Natural killer cell (primary cell): ENCODE measurements at regions not wholly inside any gene's neighbourhood (a gene's known extent, or its start where the extent isn't known, plus 50 kb on each side); places are given as distances from the start of the nearest gene placed in this dataset.

Source experiments
- ATAC-seq, 3 donors: fragments of 150-1000 bp in 2 of 3; fragments of 200-7000 bp in 1 of 3; cut with Tn5 transposase; 1 replicate in 1 of 3; 2 replicates in 2 of 3; pipeline ENCODE4 v1.10.0; 2021; ENCODE audit warnings: mild to moderate bottlenecking in 2 of 3, moderate library complexity in 2 of 3
- DNase-seq, 2 donors: peaks; one replicate each; pipeline versions ENCODE4 v3.0.0 to v3.0.0-alpha.2; 2013 to 2021; ENCODE audit warnings: mixed read lengths in 1 of 2
- H3K27ac ChIP-seq: one replicate; pipeline ENCODE4 v1.5.1; 2013; ENCODE audit warnings: mild to moderate bottlenecking, low read length
- H3K27me3 ChIP-seq: one replicate; pipeline ENCODE4 v1.6.1; 2013; ENCODE audit warnings: low read length; ENCODE audit not compliant: control insufficient read depth, insufficient read depth
- H3K36me3 ChIP-seq: one replicate; pipeline ENCODE4 v1.6.1; 2013; ENCODE audit warnings: low read length; ENCODE audit not compliant: control insufficient read depth, insufficient read depth
- H3K4me1 ChIP-seq: one replicate; pipeline ENCODE4 v1.6.1; 2013; ENCODE audit warnings: low read length; ENCODE audit not compliant: control insufficient read depth, insufficient read depth
- H3K4me3 ChIP-seq: one replicate; pipeline ENCODE4 v1.5.1; 2013; ENCODE audit warnings: low read length
- H3K9me3 ChIP-seq: one replicate; pipeline ENCODE4 v1.6.1; 2013; ENCODE audit warnings: low read length; ENCODE audit not compliant: control insufficient read depth, insufficient read depth
- H3K27ac Mint-ChIP-seq, 2 donors: one replicate each; pipeline ENCODE4 v1.8.0; 2022; ENCODE audit warnings: mild to moderate bottlenecking in 2 of 2, mixed read lengths in 2 of 2, moderate library complexity in 1 of 2
- H3K27me3 Mint-ChIP-seq, 2 donors: one replicate each; pipeline ENCODE4 v1.8.0; 2022; ENCODE audit warnings: low read depth in 2 of 2, mixed read lengths in 2 of 2
- H3K36me3 Mint-ChIP-seq: one replicate; pipeline ENCODE4 v1.8.0; 2022; ENCODE audit warnings: mixed read lengths
- H3K4me1 Mint-ChIP-seq, 2 donors: one replicate each; pipeline ENCODE4 v1.8.0; 2022; ENCODE audit warnings: mixed read lengths in 2 of 2
- H3K4me3 Mint-ChIP-seq: one replicate; pipeline ENCODE4 v1.8.0; 2022; ENCODE audit warnings: mild to moderate bottlenecking, moderate library complexity, mixed read lengths
- H3K9me3 Mint-ChIP-seq, 2 donors: one replicate each; pipeline ENCODE4 v1.8.0; 2022; ENCODE audit warnings: mixed read lengths in 2 of 2
- WGBS: methylation state at CpG from one replicate; pipeline ENCODE4 v1.1.7; 2013; ENCODE audit warnings: missing lambda C conversion rate; ENCODE audit not compliant: insufficient coverage; 5-methylcytosine and 5-hydroxymethylcytosine counted together
- intact Hi-C: fragments of 100-400 bp; cut with micrococcal nuclease; formaldehyde crosslinking; loops from one replicate; pipeline ENCODE4 v1.14.2; 2022
- TF ChIP-seq, protein P1 (sequence below): fragments of 200-600 bp; IDR thresholded peaks from one replicate; pipeline ENCODE4 v1.8.0; 2022; ENCODE audit warnings: antibody characterized with exemption

DNA sequence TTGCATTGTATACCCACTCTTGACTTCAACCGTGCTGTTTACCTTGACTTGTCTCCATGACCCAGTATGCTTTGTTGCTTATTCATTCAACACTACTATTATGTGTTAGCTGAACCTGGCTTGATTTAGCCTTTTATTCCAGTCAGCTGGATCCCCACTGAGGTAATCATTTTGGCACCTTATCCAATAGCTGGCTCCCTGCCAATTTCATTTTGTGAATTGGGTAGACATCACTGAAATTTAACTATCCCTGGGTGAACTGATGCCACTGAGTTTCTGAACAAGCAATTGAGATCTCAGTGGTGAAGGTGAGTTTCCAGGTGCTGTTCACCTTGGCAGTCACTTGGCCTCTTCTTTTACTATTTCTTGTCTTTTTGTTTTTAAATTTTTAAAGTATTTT, 584.3 kb downstream of the ADCYAP1 start:
- Histone ChIP-seq H3K27me3 (no peaks in the 10 kb centered on the region), H3K4me1 (no peaks in the 10 kb centered on the region), H3K36me3 (no peaks in the 10 kb centered on the region), H3K9me3 (no peaks in the 10 kb centered on the region), H3K4me3 (no peak overlapping the region), H3K27ac (no peak overlapping the region)
- ATAC-seq (no peak), DNase-seq (no peak)
- H3K4me3 Mint-ChIP-seq = no peak overlapping the region
- H3K4me1 Mint-ChIP-seq = no peaks in the 10 kb centered on the region
- H3K27ac Mint-ChIP-seq = no peak overlapping the region
- H3K9me3 Mint-ChIP-seq = peaks cover 11 to 13% of the 10 kb centered on the region in 2 donors
- no peaks in the 10 kb centered on the region for H3K27me3 Mint-ChIP-seq
- intact Hi-C loops = no loop called here
- TF ChIP-seq, protein P1, sequence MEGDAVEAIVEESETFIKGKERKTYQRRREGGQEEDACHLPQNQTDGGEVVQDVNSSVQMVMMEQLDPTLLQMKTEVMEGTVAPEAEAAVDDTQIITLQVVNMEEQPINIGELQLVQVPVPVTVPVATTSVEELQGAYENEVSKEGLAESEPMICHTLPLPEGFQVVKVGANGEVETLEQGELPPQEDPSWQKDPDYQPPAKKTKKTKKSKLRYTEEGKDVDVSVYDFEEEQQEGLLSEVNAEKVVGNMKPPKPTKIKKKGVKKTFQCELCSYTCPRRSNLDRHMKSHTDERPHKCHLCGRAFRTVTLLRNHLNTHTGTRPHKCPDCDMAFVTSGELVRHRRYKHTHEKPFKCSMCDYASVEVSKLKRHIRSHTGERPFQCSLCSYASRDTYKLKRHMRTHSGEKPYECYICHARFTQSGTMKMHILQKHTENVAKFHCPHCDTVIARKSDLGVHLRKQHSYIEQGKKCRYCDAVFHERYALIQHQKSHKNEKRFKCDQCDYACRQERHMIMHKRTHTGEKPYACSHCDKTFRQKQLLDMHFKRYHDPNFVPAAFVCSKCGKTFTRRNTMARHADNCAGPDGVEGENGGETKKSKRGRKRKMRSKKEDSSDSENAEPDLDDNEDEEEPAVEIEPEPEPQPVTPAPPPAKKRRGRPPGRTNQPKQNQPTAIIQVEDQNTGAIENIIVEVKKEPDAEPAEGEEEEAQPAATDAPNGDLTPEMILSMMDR = no peak
- no peaks in the 10 kb centered on the region for H3K36me3 Mint-ChIP-seq
- 92% methylated on average over 1 of the region's 1 CpG for WGBS

DNA sequence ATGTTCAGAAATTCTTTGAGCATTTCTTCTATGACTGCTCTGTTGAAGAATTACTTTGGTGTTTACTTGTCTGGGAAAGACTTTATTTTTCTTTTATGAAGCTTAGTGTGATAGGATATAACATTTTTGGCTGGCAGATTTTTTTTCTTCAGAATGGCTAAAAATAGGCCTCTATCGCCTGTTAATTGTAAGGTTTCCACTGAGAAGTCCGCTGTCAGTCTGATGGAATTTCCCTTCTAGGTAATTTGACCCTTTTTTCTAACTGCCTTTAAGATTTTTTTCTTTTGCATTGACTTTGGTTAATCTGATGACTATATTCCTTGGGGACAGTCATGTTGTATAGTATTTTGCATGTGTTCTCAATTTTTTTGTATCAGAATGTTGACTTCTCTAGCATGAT, 590.7 kb downstream of the ADCYAP1 start:
- peaks cover 3% of the 10 kb centered on the region for H3K9me3 ChIP-seq
- H3K27ac ChIP-seq = no peak overlapping the region
- Mint-ChIP-seq H3K9me3 (peaks cover 13% of the 10 kb centered on the region in 2 donors), H3K4me1 (no peaks in the 10 kb centered on the region), H3K4me3 (no peak overlapping the region), H3K36me3 (peaks cover 12% of the 10 kb centered on the region), H3K27ac (no peak overlapping the region), H3K27me3 (no peaks in the 10 kb centered on the region)
- no peak overlapping the region for H3K4me3 ChIP-seq
- ATAC-seq (no peak), DNase-seq (no peak)
- intact Hi-C loops = no loop called here
- H3K4me1 ChIP-seq = no peaks in the 10 kb centered on the region
- TF ChIP-seq, protein P1 = no peak
- H3K36me3 ChIP-seq = no peaks in the 10 kb centered on the region
- no peaks in the 10 kb centered on the region for H3K27me3 ChIP-seq
- WGBS = 91% methylated on average over 2 of the region's 2 CpGs

DNA sequence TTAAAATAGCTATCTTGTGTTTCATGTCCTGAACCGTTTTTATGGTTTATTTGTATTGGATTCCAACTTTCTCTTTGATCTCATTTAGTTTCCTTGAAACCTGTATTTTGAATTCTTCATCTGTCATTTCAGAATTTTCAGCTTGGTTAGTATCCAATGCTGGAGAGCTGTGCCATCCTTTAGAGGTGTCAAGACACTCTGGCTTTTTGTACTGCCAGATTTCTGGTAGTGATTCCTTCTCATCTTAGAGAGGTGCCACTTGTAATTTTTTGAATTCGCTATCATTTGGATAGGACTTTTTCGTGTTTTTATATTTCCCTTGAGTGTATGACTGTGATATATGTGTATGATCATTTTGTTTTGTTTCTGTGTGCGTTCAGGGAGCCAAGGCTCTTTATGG, 591.4 kb downstream of the ADCYAP1 start:
- peaks cover 3% of the 10 kb centered on the region for H3K9me3 ChIP-seq
- H3K9me3 Mint-ChIP-seq = peaks cover 13% of the 10 kb centered on the region in 2 donors
- H3K4me1 Mint-ChIP-seq = no peaks in the 10 kb centered on the region
- 94% methylated on average over 3 of the region's 4 CpGs for WGBS
- no peak overlapping the region for H3K27ac ChIP-seq
- no peaks in the 10 kb centered on the region for H3K27me3 ChIP-seq
- H3K36me3 ChIP-seq = no peaks in the 10 kb centered on the region
- H3K36me3 Mint-ChIP-seq = peaks cover 12% of the 10 kb centered on the region
- intact Hi-C loops = no loop called here
- H3K4me3 ChIP-seq = no peak overlapping the region
- H3K4me1 ChIP-seq = no peaks in the 10 kb centered on the region
- ATAC-seq (no peak), DNase-seq (no peak)
- TF ChIP-seq, protein P1 = no peak
- no peaks in the 10 kb centered on the region for H3K27me3 Mint-ChIP-seq
- no peak overlapping the region for H3K27ac Mint-ChIP-seq
- no peak overlapping the region for H3K4me3 Mint-ChIP-seq

DNA sequence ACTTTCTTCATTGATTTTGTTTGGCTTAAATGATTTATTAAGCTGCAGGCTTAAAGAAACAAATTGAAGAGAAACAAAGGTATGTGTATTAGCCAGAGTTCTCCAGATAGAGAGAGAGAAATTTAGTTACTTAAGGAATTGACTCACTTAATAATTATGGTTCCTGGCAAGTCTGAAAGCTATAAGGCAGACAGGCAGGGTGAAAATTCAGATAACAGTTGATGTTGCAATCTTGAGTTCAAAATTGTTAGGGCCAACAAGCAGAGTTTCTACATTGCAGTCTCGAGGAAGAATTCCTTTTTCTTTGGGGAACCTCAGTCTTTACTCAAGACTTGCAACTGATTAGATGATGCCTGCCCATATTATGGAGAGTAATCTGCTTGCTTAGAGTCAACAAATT, 593.5 kb downstream of the ADCYAP1 start:
- Mint-ChIP-seq H3K4me1 (no peaks in the 10 kb centered on the region), H3K4me3 (no peak overlapping the region), H3K36me3 (peaks cover 12% of the 10 kb centered on the region), H3K9me3 (peaks cover 6 to 10% of the 10 kb centered on the region in 2 donors), H3K27ac (no peak overlapping the region), H3K27me3 (no peaks in the 10 kb centered on the region)
- H3K4me1 ChIP-seq = no peaks in the 10 kb centered on the region
- no peak for DNase-seq
- H3K36me3 ChIP-seq = no peaks in the 10 kb centered on the region
- no peak for ATAC-seq
- H3K27me3 ChIP-seq = no peaks in the 10 kb centered on the region
- H3K4me3 ChIP-seq = no peak overlapping the region
- intact Hi-C loops = no loop called here
- peaks cover 3% of the 10 kb centered on the region for H3K9me3 ChIP-seq
- no peak overlapping the region for H3K27ac ChIP-seq
- TF ChIP-seq, protein P1 = no peak
- WGBS = 60% methylated on average over 1 of the region's 1 CpG
